K562 (cell line): ENCODE measurements at regions not wholly inside any gene's neighbourhood (a gene's known extent, or its start where the extent isn't known, plus 50 kb on each side); places are given as distances from the start of the nearest gene placed in this dataset.

Experiments used
- ATAC-seq: fragments of 200-7000 bp; cut with Tn5 transposase; 3 replicates; pipeline ENCODE4 v1.9.1; 2020; ENCODE audit warnings: moderate library complexity
- BruUV-seq: library from RNA; stranded (reverse); fragments of 400-500 nt; replicated peaks from 2 replicates; lab custom pipeline; 2021; lab: Mats Ljungman, UMichigan
- CTCF ChIA-PET: fragments of 300-600 bp; formaldehyde crosslinking; extraction: SDS; loops from one replicate; lab custom pipeline; 2021; ENCODE audit warnings: low intra/inter-chr PET ratio; lab: Yijun Ruan, JAX
- POLR2A ChIA-PET: fragments of 300-600, 350-650 bp; sonication (Branson Sonifier 250); formaldehyde crosslinking; extraction: SDS; loops from one replicate; lab custom pipeline; 2021; ENCODE audit warnings: antibody characterized with exemption, inconsistent platforms; lab: Yijun Ruan, JAX
- DNase-seq, 4 experiments: peaks; one replicate each; pipeline versions ENCODE4 v3.0.0 to v3.0.0-alpha.2; 2011 to 2018; ENCODE audit warnings: low spot score in 3 of 4, mixed read lengths in 3 of 4; ENCODE audit errors: extremely low read depth in 1 of 4
- FAIRE-seq: peaks from 2 replicates; lab custom pipeline; 2011; peaks lifted over from hg19 to GRCh38; lab: Jason Lieb, UNC
- H2AFZ ChIP-seq: 2 replicates; pipeline ENCODE4 v1.6.0; 2011; ENCODE audit warnings: low read depth, low read length, control low read depth, inconsistent platforms
- H3K27ac ChIP-seq: fragments of 200-600 bp; 3 replicates; pipeline ENCODE4 v1.8.0; 2011; ENCODE audit warnings: low read depth, mild to moderate bottlenecking, control low read depth, inconsistent platforms, low read length, moderate library complexity, mixed read lengths; ENCODE audit errors: extremely low read depth
- H3K27me3 ChIP-seq, 2 experiments: fragments of 300-600 bp in 1 of 2; 2 replicates in 1 of 2; 3 replicates in 1 of 2; pipeline versions ENCODE4 v1.6.0 to v1.8.0; 2011; ENCODE audit warnings: inconsistent platforms in 2 of 2, low read length in 2 of 2, mild to moderate bottlenecking in 1 of 2, mixed read lengths in 1 of 2, moderate library complexity in 1 of 2; ENCODE audit not compliant: control insufficient read depth in 2 of 2, insufficient read depth in 2 of 2
- H3K36me3 ChIP-seq: fragments of 300-600 bp; 3 replicates; pipeline ENCODE4 v1.8.0; 2011; ENCODE audit warnings: mild to moderate bottlenecking, low read length, inconsistent platforms; ENCODE audit not compliant: control insufficient read depth, insufficient read depth
- H3K4me1 ChIP-seq, 2 experiments: fragments of 200-600 bp in 1 of 2; replicated peaks in 1 of 2; 2 replicates in 1 of 2; 3 replicates in 1 of 2; pipeline versions ENCODE4 v1.5.1 to v1.8.0; 2011; ENCODE audit warnings: inconsistent platforms in 2 of 2, low read length in 2 of 2, mild to moderate bottlenecking in 1 of 2, mixed read lengths in 1 of 2, moderate library complexity in 1 of 2; ENCODE audit not compliant: control insufficient read depth in 2 of 2, insufficient read depth in 2 of 2
- H3K4me2 ChIP-seq: 2 replicates; pipeline ENCODE4 v1.6.1; 2011; ENCODE audit warnings: low read length, control low read depth, inconsistent platforms, mixed read lengths; ENCODE audit not compliant: insufficient read depth
- H3K4me3 ChIP-seq: fragments of 200-600 bp; sonication (generic), shearing (Covaris generic); 2 replicates; pipeline ENCODE4 v1.5.1; 2016; ENCODE audit warnings: control low read depth, inconsistent platforms
- H3K79me2 ChIP-seq: fragments of 200-600 bp; 3 replicates; pipeline ENCODE4 v1.8.0; 2011; ENCODE audit warnings: low read length, inconsistent platforms; ENCODE audit not compliant: control insufficient read depth, insufficient read depth
- H3K9ac ChIP-seq, 2 experiments: 2 replicates each; pipeline versions ENCODE4 v1.6.0 to v1.6.1; 2011; ENCODE audit warnings: low read depth in 2 of 2, low read length in 2 of 2, control low read depth in 1 of 2, inconsistent platforms in 1 of 2, mild to moderate bottlenecking in 1 of 2, mixed read lengths in 1 of 2; ENCODE audit not compliant: insufficient read depth in 1 of 2
- H3K9me1 ChIP-seq: one replicate; pipeline ENCODE4 v1.6.0; 2011; ENCODE audit warnings: inconsistent platforms, mild to moderate bottlenecking, low read length, moderate library complexity; ENCODE audit not compliant: control insufficient read depth, insufficient read depth
- H3K9me3 ChIP-seq: replicated peaks from 2 replicates; pipeline ENCODE4 v1.5.1; 2011; ENCODE audit warnings: low read depth, low read length, inconsistent platforms; ENCODE audit not compliant: control insufficient read depth, insufficient read depth
- H4K20me1 ChIP-seq: replicated peaks from 2 replicates; pipeline ENCODE4 v1.6.1; 2011; ENCODE audit warnings: low read length, inconsistent platforms, mixed read lengths; ENCODE audit not compliant: control insufficient read depth, insufficient read depth
- ARID2 ChIP-seq: fragments of 450-650 bp; IDR thresholded peaks from 2 replicates; pipeline ENCODE4 v1.6.1; 2017; ENCODE audit warnings: antibody characterized with exemption, mild to moderate bottlenecking
- ATF4 ChIP-seq: fragments of 450-650 bp; formaldehyde crosslinking; IDR thresholded peaks from 2 replicates; pipeline ENCODE4 v1.4.0; 2022; ENCODE audit warnings: mild to moderate bottlenecking, moderate library complexity
- GABPB2 ChIP-seq: fragments of 250-450 bp; sonication (Bioruptor Pico); conservative IDR thresholded peaks from 2 replicates; pipeline ENCODE4 v1.5.1; 2021; ENCODE audit warnings: mild to moderate bottlenecking
- KAT2B ChIP-seq: IDR thresholded peaks from one replicate; pipeline ENCODE4 v1.6.1; 2012; ENCODE audit warnings: low read depth, mild to moderate bottlenecking, control low read depth, inconsistent platforms, low read length, moderate library complexity
- MGA ChIP-seq: fragments of 450-650 bp; IDR thresholded peaks from 2 replicates; pipeline ENCODE4 v1.6.1; 2016; ENCODE audit warnings: mild to moderate bottlenecking, moderate library complexity
- NFE2 ChIP-seq: IDR thresholded peaks from 2 replicates; pipeline ENCODE4 v1.6.1; 2014; ENCODE audit warnings: antibody characterized with exemption, low read depth
- RBM15 ChIP-seq: fragments of 200-400 bp; formaldehyde crosslinking; IDR thresholded peaks from 2 replicates; pipeline ENCODE4 v1.6.1; 2018; ENCODE audit warnings: mild to moderate bottlenecking, low read length, moderate library complexity; ENCODE audit not compliant: insufficient read depth
- WGBS: fragments of 100-300 bp; shearing (Covaris generic); methylation state at CpG from one replicate; pipeline ENCODE4 v1.1.6; 2016; ENCODE audit warnings: low coverage, mixed read lengths; ENCODE audit not compliant: insufficient coverage; ENCODE audit errors: missing lambda C conversion rate; 5-methylcytosine and 5-hydroxymethylcytosine counted together
- in situ Hi-C: fragments of 300-500 bp; cut with MboI; formaldehyde crosslinking; loops from 4 replicates; pipeline ENCODE4 v1.15.0; 2018; ENCODE audit warnings: inconsistent platforms, mixed read lengths
- intact Hi-C: fragments of 100-400 bp; cut with micrococcal nuclease; formaldehyde crosslinking; loops from 2 replicates; pipeline ENCODE4 v1.14.2; 2022

- TF ChIP-seq ATF4 (CRISPR knock-in tag), result no peak
Measured at GRCh38 chr14:80323038-80323665, 111.8 kb upstream of the DIO2 start (continued).

- whole genome bisulfite sequencing, result 4% methylated on average over 3 of the region's 3 CpGs
- DNase-seq, result no peak
- BruUV-seq, result no TSS peak
- TF ChIP-seq RBM15 (no peak), KAT2B (no peak), MGA (no peak), ARID2 (no peak), NFE2 (no peak), GABPB2 (CRISPR knock-in tag) (no peak)
Measured at GRCh38 chr14:80316441-80316840, 105.1 kb upstream of the DIO2 start.

More at GRCh38 chr14:80316441-80316840, 105.1 kb upstream of the DIO2 start:
- Histone ChIP-seq H3K27me3 (no peaks in the 10 kb centered on the region), H3K27ac (no peak overlapping the region), H3K4me3 (no peak overlapping the region), H3K9me3 (no peaks in the 10 kb centered on the region), H3K4me1 (no peaks in the 10 kb centered on the region), H3K79me2 (no peaks in the 10 kb centered on the region), H3K9me1 (no peaks in the 10 kb centered on the region), H3K36me3 (no peaks in the 10 kb centered on the region), H4K20me1 (no peaks in the 10 kb centered on the region), H3K4me2 (no peak overlapping the region), H2AFZ (no peak overlapping the region), H3K9ac (no peak overlapping the region)
- intact Hi-C loops (no loop called here), in situ Hi-C loops (no loop called here)
- FAIRE-seq (no peak), ATAC-seq (no peak)
- CTCF ChIA-PET, result no interaction called here
- POLR2A ChIA-PET, result no interaction called here
